SJSA1 (cell line): ENCODE measurements at regions not wholly inside any gene's neighbourhood (a gene's known extent, or its start where the extent isn't known, plus 50 kb on each side); places are given as distances from the start of the nearest gene placed in this dataset.

Experiments used
- DNase-seq, 2 experiments: peaks; one replicate each; pipeline ENCODE4 v3.0.0-alpha.2; 2015 to 2020; ENCODE audit warnings: low spot score in 2 of 2, low read depth in 1 of 2
- H3K27ac ChIP-seq: fragments of 250-450 bp; sonication (Bioruptor Pico); 2 replicates; pipeline ENCODE4 v1.5.1; 2020; ENCODE audit warnings: mild to moderate bottlenecking, moderate library complexity
- H3K27me3 ChIP-seq: fragments of 250-450 bp; sonication (Bioruptor Pico); replicated peaks from 2 replicates; pipeline ENCODE4 v1.5.1; 2020; ENCODE audit warnings: mild to moderate bottlenecking, moderate library complexity
- H3K36me3 ChIP-seq: fragments of 250-450 bp; sonication (Bioruptor Pico); 2 replicates; pipeline ENCODE4 v1.5.1; 2020; ENCODE audit warnings: mild to moderate bottlenecking
- H3K4me1 ChIP-seq: fragments of 250-450 bp; sonication (Bioruptor Pico); replicated peaks from 2 replicates; pipeline ENCODE4 v1.6.1; 2021; ENCODE audit warnings: mild to moderate bottlenecking
- H3K4me3 ChIP-seq: fragments of 250-450 bp; sonication (Bioruptor Pico); 2 replicates; pipeline ENCODE4 v1.5.1; 2020; ENCODE audit warnings: mild to moderate bottlenecking
- H3K9me3 ChIP-seq: fragments of 250-450 bp; sonication (Bioruptor Pico); replicated peaks from 2 replicates; pipeline ENCODE4 v1.5.1; 2020; ENCODE audit warnings: mild to moderate bottlenecking

GRCh38 chr2:129299756-129300155 is 679.7 kb upstream of the RAB6C start:
- no peak overlapping the region for H3K27ac ChIP-seq
- H3K4me1 ChIP-seq = no peaks in the 10 kb centered on the region
- no peak for DNase-seq

DNA sequence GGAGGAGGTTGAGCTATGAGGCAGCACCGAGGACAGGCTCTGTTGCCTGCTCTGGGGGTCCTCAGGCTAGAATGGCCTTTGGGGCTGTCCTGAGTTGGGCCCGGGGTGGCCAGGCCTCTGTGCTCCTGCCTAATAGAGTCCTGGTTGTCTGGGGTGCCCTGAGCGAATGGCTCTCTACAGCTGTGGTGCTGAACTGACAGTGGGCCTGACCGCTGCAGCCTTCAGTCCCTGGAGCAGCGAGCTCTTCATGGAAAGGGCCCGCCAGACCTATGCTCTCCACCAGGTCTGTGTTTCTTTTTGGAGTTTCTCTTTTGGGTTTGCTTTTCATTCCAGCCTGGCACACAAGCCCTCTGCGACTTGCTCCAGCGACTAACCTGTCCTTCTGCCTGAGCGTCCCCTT is 679.0 kb upstream of the RAB6C start:
- no peaks in the 10 kb centered on the region for H3K4me1 ChIP-seq
- DNase-seq = no peak
- H3K36me3 ChIP-seq = no peaks in the 10 kb centered on the region
- H3K4me3 ChIP-seq = no peak overlapping the region
- no peaks in the 10 kb centered on the region for H3K9me3 ChIP-seq
- no peak overlapping the region for H3K27ac ChIP-seq
- no peaks in the 10 kb centered on the region; the same call in 1 of the 2 replicates for H3K27me3 ChIP-seq

More at GRCh38 chr2:129299756-129300155, 679.7 kb upstream of the RAB6C start:
- no peaks in the 10 kb centered on the region; the same call in 1 of the 2 replicates for H3K27me3 ChIP-seq
- no peak overlapping the region for H3K4me3 ChIP-seq
- H3K9me3 ChIP-seq = no peaks in the 10 kb centered on the region
- no peaks in the 10 kb centered on the region for H3K36me3 ChIP-seq

DNA sequence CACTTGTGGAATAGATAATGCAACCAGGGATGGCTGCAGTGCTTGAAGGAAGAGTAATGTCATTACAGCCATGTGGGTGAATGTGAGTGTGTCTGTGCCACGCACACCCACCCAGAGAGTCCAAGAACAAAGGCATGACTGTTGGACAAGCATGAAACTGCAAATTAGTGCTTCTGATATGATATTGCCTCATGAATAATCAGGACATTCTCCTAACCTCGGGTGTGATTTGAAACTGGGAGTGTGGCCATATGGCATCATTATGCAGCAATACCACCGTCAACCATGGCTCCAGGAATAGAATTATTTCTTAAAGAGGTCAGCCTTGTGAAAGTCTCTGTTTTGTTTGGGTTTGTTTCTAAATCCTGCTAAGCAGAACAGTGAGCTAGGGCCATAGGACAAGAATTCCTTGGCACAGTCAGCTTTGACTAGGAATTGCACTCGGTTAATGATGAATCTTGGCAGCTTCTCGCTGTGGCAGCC is 678.0 kb upstream of the RAB6C start:
- H3K27me3 ChIP-seq = no peaks in the 10 kb centered on the region; the same call in 1 of the 2 replicates
- DNase-seq = no peak
- H3K4me3 ChIP-seq = no peak overlapping the region
- no peaks in the 10 kb centered on the region for H3K9me3 ChIP-seq
- no peak overlapping the region for H3K27ac ChIP-seq
- no peaks in the 10 kb centered on the region for H3K4me1 ChIP-seq
- H3K36me3 ChIP-seq = no peaks in the 10 kb centered on the region

DNA sequence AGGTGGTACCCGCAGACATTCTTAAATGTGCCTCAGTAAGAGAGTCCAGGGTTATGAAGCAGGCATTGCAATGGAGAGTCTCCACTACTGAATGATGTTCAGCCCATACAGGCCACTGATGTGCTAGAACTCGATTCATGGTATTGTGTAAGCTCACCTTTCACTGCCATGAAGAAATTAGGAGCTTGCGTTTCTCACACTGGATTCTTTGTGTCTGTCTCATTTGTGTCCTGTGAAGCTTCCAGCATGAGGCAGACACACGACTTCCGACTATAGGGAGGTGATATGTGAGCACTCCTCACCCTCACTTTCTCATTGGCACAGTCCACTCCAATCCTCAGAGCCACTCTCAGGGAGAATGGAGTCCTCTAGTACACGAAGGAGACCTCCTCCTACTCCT is 677.4 kb upstream of the RAB6C start:
- Histone ChIP-seq H3K9me3 (no peaks in the 10 kb centered on the region), H3K27ac (no peak overlapping the region), H3K4me3 (no peak overlapping the region), H3K27me3 (no peaks in the 10 kb centered on the region; the same call in 1 of the 2 replicates), H3K4me1 (no peaks in the 10 kb centered on the region), H3K36me3 (no peaks in the 10 kb centered on the region)
- no peak for DNase-seq

DNA sequence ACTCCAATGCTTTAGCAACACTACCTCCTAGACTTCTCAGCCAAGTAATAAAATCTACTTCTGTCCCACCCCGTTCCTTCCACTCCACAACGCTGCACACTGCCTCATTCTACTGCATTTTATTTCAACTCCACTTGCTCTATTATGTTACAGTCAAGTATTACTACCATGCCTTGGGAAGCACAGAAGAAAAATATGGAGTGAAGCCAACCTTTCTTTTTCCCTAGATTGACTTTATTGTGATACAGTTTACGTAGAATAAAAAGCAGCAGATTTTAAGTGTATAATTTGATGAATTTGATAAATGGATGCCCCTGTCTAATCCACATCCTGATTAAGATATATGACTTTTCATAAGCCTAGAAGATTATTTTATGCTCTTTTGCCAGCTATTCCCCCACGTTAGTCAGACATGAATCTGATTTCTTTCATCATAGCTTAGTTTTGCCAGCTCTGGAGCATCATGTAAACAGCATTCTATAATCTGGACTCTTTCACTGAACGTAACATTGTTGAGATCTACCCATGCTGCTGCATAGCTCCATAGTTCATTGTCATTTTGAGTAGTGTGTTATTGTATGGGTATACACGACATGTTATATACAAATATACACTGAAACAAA is 676.8 kb upstream of the RAB6C start:
- no peaks in the 10 kb centered on the region for H3K9me3 ChIP-seq
- DNase-seq = no peak
- no peaks in the 10 kb centered on the region for H3K36me3 ChIP-seq
- no peak overlapping the region for H3K4me3 ChIP-seq
- H3K27ac ChIP-seq = no peak overlapping the region
- no peaks in the 10 kb centered on the region; the same call in 1 of the 2 replicates for H3K27me3 ChIP-seq
- no peaks in the 10 kb centered on the region for H3K4me1 ChIP-seq

DNA sequence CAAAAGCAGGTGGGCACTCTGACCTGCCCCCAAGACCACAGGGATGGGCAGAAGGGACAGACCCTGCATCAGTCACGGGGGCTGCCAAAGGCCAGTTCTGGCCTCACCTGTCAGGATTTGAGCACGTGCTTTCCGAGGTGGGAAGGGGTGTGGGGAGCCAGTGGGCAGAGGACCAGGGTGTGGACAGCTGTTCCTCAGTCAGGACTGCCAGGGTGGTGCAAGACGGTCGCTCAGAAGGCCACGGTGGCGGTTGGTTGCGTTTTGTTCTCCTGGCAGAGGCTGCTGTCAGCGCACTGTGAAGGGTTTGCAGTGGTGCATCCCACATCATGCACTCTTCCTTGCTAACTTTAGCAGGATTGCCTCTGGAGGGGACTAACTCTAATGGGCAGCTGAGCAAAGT is 665.3 kb upstream of the RAB6C start:
- Histone ChIP-seq H3K4me1 (no peaks in the 10 kb centered on the region), H3K9me3 (no peaks in the 10 kb centered on the region), H3K27ac (no peak overlapping the region), H3K36me3 (no peaks in the 10 kb centered on the region), H3K27me3 (no peaks in the 10 kb centered on the region), H3K4me3 (no peak overlapping the region)
- DNase-seq = no peak

GRCh38 chr2:129318581-129319421 is 660.7 kb upstream of the RAB6C start:
- no peaks in the 10 kb centered on the region for H3K9me3 ChIP-seq
- DNase-seq = no peak
- no peaks in the 10 kb centered on the region for H3K36me3 ChIP-seq
- no peaks in the 10 kb centered on the region for H3K4me1 ChIP-seq
- no peak overlapping the region for H3K4me3 ChIP-seq
- H3K27me3 ChIP-seq = no peaks in the 10 kb centered on the region
- no peak overlapping the region for H3K27ac ChIP-seq

- no peak for DNase-seq
- H3K27me3 ChIP-seq = no peaks in the 10 kb centered on the region
- no peaks in the 10 kb centered on the region for H3K9me3 ChIP-seq
- H3K4me1 ChIP-seq = no peaks in the 10 kb centered on the region
- H3K4me3 ChIP-seq = no peak overlapping the region
- H3K36me3 ChIP-seq = no peaks in the 10 kb centered on the region
- no peak overlapping the region for H3K27ac ChIP-seq
These were observed 660.1 kb upstream of the RAB6C start for GRCh38 chr2:129319422-129319717.

- H3K27ac ChIP-seq = no peak overlapping the region
- no peaks in the 10 kb centered on the region for H3K4me1 ChIP-seq
- H3K4me3 ChIP-seq = no peak overlapping the region
- no peak for DNase-seq
- no peaks in the 10 kb centered on the region for H3K36me3 ChIP-seq
- H3K27me3 ChIP-seq = no peaks in the 10 kb centered on the region
- no peaks in the 10 kb centered on the region for H3K9me3 ChIP-seq
These were observed 659.2 kb upstream of the RAB6C start for GRCh38 chr2:129320288-129320687.

DNA sequence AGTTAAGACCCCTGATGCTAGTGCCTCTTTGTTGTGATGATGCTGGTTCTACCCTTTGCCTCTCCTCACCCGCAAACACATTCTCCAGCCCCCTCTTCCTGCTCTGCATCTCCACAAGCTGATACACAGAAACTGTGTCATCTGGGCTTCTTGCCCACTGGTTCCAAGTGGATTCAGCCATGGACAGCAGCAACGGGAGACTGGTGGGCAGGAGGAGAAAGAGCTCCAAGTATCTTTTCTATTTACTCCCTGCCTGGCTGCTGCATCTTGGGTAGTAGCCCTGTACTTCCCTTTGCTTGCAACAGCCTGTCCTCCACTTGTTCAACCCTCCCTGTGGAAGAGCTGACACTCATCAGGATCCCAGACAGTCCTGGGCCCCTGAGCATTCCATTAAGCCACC is 655.1 kb upstream of the RAB6C start:
- H3K27ac ChIP-seq = no peak overlapping the region
- H3K9me3 ChIP-seq = no peaks in the 10 kb centered on the region
- DNase-seq = no peak
- H3K4me1 ChIP-seq = no peaks in the 10 kb centered on the region
- H3K4me3 ChIP-seq = no peak overlapping the region
- no peaks in the 10 kb centered on the region for H3K27me3 ChIP-seq
- H3K36me3 ChIP-seq = no peaks in the 10 kb centered on the region

GRCh38 chr2:129325151-129325550 is 654.3 kb upstream of the RAB6C start:
- H3K27ac ChIP-seq = no peak overlapping the region
- no peaks in the 10 kb centered on the region for H3K27me3 ChIP-seq
- H3K4me3 ChIP-seq = no peak overlapping the region
- H3K36me3 ChIP-seq = no peaks in the 10 kb centered on the region
- no peak for DNase-seq
- no peaks in the 10 kb centered on the region for H3K9me3 ChIP-seq
- no peaks in the 10 kb centered on the region for H3K4me1 ChIP-seq

DNA sequence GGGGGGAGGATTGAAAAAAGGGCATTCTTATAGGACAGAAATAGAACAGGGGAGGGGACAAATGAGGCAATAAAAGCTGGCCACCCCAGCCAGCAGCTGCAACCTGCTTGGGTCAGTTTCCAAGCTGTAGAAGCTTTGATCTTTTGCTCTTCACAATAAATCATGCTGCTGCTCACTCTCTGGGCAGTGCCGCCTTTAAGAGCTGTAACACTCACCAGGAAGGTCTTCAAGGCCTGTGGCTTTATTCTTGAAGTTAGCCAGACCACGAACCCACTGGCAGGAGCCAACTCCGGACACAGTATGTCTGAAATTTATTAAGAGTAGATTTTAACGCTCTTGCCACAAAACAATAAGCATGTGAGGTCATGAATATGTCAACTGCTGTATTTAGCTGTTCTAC is 649.9 kb upstream of the RAB6C start:
- H3K27ac ChIP-seq = no peak overlapping the region
- no peak for DNase-seq
- H3K36me3 ChIP-seq = no peaks in the 10 kb centered on the region
- H3K4me3 ChIP-seq = no peak overlapping the region
- no peaks in the 10 kb centered on the region for H3K27me3 ChIP-seq
- no peaks in the 10 kb centered on the region for H3K4me1 ChIP-seq
- no peaks in the 10 kb centered on the region for H3K9me3 ChIP-seq

GRCh38 chr2:129330504-129330903 is 649.0 kb upstream of the RAB6C start:
- no peaks in the 10 kb centered on the region for H3K9me3 ChIP-seq
- H3K36me3 ChIP-seq = no peaks in the 10 kb centered on the region
- no peak overlapping the region for H3K27ac ChIP-seq
- no peaks in the 10 kb centered on the region for H3K4me1 ChIP-seq
- H3K4me3 ChIP-seq = no peak overlapping the region
- no peaks in the 10 kb centered on the region for H3K27me3 ChIP-seq
- no peak for DNase-seq

DNA sequence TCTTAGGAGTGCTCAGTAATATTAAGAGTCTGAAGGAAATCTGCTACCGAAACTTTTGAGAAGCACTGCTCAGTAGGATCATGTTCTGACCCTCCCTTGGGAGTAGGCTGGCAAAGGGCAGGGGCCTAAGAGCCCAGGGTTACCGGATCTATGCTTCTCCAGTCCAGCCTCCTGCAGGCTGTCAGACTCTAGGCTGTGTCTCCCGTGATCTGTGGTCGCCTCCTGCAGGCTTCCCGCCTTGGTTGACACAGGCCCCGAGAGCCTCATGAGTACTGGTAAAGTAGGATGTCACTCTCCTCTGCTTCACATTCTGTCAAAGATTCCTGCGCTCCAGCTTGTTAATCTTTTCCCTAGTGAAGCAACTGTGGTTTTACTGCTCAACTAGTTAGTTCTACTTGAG is 647.8 kb upstream of the RAB6C start:
- no peak for DNase-seq
- Histone ChIP-seq H3K4me1 (no peaks in the 10 kb centered on the region), H3K27ac (no peak overlapping the region), H3K36me3 (no peaks in the 10 kb centered on the region), H3K4me3 (no peak overlapping the region), H3K27me3 (no peaks in the 10 kb centered on the region), H3K9me3 (no peaks in the 10 kb centered on the region)
